Kidney (tissue), 13 donors: ENCODE measurements at regions not wholly inside any gene's neighbourhood (a gene's known extent, or its start where the extent isn't known, plus 50 kb on each side); places are given as distances from the start of the nearest gene placed in this dataset.
"Not testable (repeated sequence)": the region's sequence is repeated elsewhere in the genome, so short reads cannot be mapped to it uniquely, and the experiment has no call there.

ENCODE experiments used
- DNase-seq, 5 donors: peaks; one replicate each; pipeline ENCODE4 v3.0.0-alpha.2; 2013 to 2020
- FAIRE-seq: peaks from 2 replicates; lab custom pipeline; 2012; peaks lifted over from hg19 to GRCh38; lab: Jason Lieb, UNC
- H3K27ac ChIP-seq, 2 donors: one replicate each; pipeline ENCODE4 v1.7.0; 2013; ENCODE audit warnings: low read depth in 2 of 2, low read length in 2 of 2, inconsistent platforms in 1 of 2
- H3K27me3 ChIP-seq: one replicate; pipeline ENCODE4 v1.7.1; 2013; ENCODE audit warnings: low read length, inconsistent platforms; ENCODE audit not compliant: control insufficient read depth, insufficient read depth
- H3K36me3 ChIP-seq, 3 donors: one replicate each; pipeline versions ENCODE4 v1.7.0 to v1.7.1; 2013; ENCODE audit warnings: low read length in 3 of 3, control low read depth in 1 of 3, inconsistent platforms in 1 of 3; ENCODE audit not compliant: insufficient read depth in 3 of 3, control insufficient read depth in 2 of 3
- H3K4me1 ChIP-seq, 3 donors: one replicate each; pipeline versions ENCODE4 v1.7.0 to v1.7.1; 2013; ENCODE audit warnings: low read length in 3 of 3, inconsistent platforms in 1 of 3, low read depth in 1 of 3; ENCODE audit not compliant: control insufficient read depth in 2 of 3, insufficient read depth in 2 of 3
- H3K4me3 ChIP-seq, 3 donors: one replicate each; pipeline versions ENCODE4 v1.7.0 to v1.8.1; 2013; ENCODE audit warnings: low read length in 3 of 3, control low read depth in 1 of 3, inconsistent platforms in 1 of 3
- H3K9ac ChIP-seq, 3 donors: one replicate each; pipeline versions ENCODE4 v1.7.0 to v1.7.1; 2013; ENCODE audit warnings: low read length in 3 of 3, control low read depth in 1 of 3, inconsistent platforms in 1 of 3
- H3K9me3 ChIP-seq, 3 donors: one replicate each; pipeline versions ENCODE4 v1.7.0 to v1.7.1; 2013; ENCODE audit warnings: low read length in 3 of 3, control low read depth in 1 of 3, inconsistent platforms in 1 of 3; ENCODE audit not compliant: control insufficient read depth in 2 of 3, insufficient read depth in 1 of 3
- CTCF ChIP-seq: IDR thresholded peaks from 3 replicates; pipeline ENCODE4 v1.5.1; 2012; ENCODE audit warnings: mild to moderate bottlenecking, moderate library complexity, borderline replicate concordance; ENCODE audit not compliant: insufficient read depth; ENCODE audit errors: extremely low read depth
- intact Hi-C: fragments of 100-400 bp; cut with DNase I; formaldehyde crosslinking; loops from one replicate; pipeline ENCODE4 v1.11.1; 2022
- donor health status: control.
- donor health status: control.
- donor health status: control.
- donor health status: control.
- donor health status: control.
- donor health status: DM: yes; HTN: yes; CAD: no.
- donor health status: Normal renal cell carcinoma (clear cell type).

GRCh38 chr16:62741692-62742091 is 705.5 kb upstream of the CDH8 start:
- no peak overlapping the region for H3K9ac ChIP-seq
- intact Hi-C loops = no loop called here
- FAIRE-seq (no peak), DNase-seq (no peak)
- no peak for TF ChIP-seq CTCF
- H3K4me1 ChIP-seq = no peaks in the 10 kb centered on the region
- no peaks in the 10 kb centered on the region for H3K27me3 ChIP-seq
- H3K36me3 ChIP-seq = no peaks in the 10 kb centered on the region
- H3K9me3 ChIP-seq = no peaks in the 10 kb centered on the region
- no peak overlapping the region for H3K27ac ChIP-seq
- no peak overlapping the region for H3K4me3 ChIP-seq

- Histone ChIP-seq H3K27me3 (no peaks in the 10 kb centered on the region), H3K4me3 (no peak overlapping the region), H3K27ac (no peak overlapping the region), H3K4me1 (no peaks in the 10 kb centered on the region), H3K9me3 (no peaks in the 10 kb centered on the region), H3K9ac (no peak overlapping the region), H3K36me3 (no peaks in the 10 kb centered on the region)
- intact Hi-C loops = no loop called here
- no peak for DNase-seq
- no peak for FAIRE-seq
- no peak for TF ChIP-seq CTCF
These were observed 702.6 kb upstream of the CDH8 start for GRCh38 chr16:62738666-62739460.

- Histone ChIP-seq H3K9ac (no peak overlapping the region), H3K36me3 (no peaks in the 10 kb centered on the region), H3K27ac (no peak overlapping the region), H3K9me3 (no peaks in the 10 kb centered on the region), H3K27me3 (no peaks in the 10 kb centered on the region), H3K4me3 (no peak overlapping the region), H3K4me1 (no peaks in the 10 kb centered on the region)
- intact Hi-C loops = no loop called here
- FAIRE-seq = no peak
- peak in 1 of 5 donors; percentile 20 for DNase-seq
- TF ChIP-seq CTCF = no peak
These were observed 695.9 kb upstream of the CDH8 start for GRCh38 chr16:62732092-62732491.

- H3K27ac ChIP-seq, intact Hi-C loops, H3K36me3 ChIP-seq, H3K27me3 ChIP-seq, H3K9me3 ChIP-seq, FAIRE-seq, H3K4me3 ChIP-seq, H3K9ac ChIP-seq, H3K4me1 ChIP-seq: not testable (repeated sequence)
- DNase-seq = peak in 1 of 5 donors; percentile 67
These were observed 688.5 kb upstream of the CDH8 start for GRCh38 chr16:62724670-62725269.
